ENCODE measurements at regions not wholly inside any gene's neighbourhood (a gene's known extent, or its start where the extent isn't known, plus 50 kb on each side); places are given as distances from the start of the nearest gene placed in this dataset.

GRCh38 chrX:79036157-79036880 is 91.1 kb downstream of the P2RY10 start:
- no peak for TF ChIP-seq CTCF (IDR thresholded peaks at IDR 0.05)
- no peak for TF ChIP-seq POLR2A (IDR thresholded peaks at IDR 0.05)
- no peak for TF ChIP-seq POLR2AphosphoS5 (IDR thresholded peaks at IDR 0.05)

Measured in sigmoid colon (tissue), 4 donors.